HG02938 (cell line): ENCODE measurements at regions not wholly inside any gene's neighbourhood (a gene's known extent, or its start where the extent isn't known, plus 50 kb on each side); places are given as distances from the start of the nearest gene placed in this dataset.

Source experiments
- ATAC-seq: cut with Tn5 transposase; IDR thresholded peaks from one replicate; pipeline ENCODE4 v1.9.1; 2021; ENCODE audit warnings: mild to moderate bottlenecking, moderate library complexity; ENCODE audit not compliant: unreplicated experiment

- ATAC-seq: no peak
Observed at GRCh38 chr2:185891403-185891802, 152.8 kb downstream of the FSIP2 start.

- no peak for ATAC-seq
Observed at GRCh38 chr2:185891804-185892411, 153.3 kb downstream of the FSIP2 start.

- no peak for ATAC-seq
Observed at GRCh38 chr2:185892484-185892883, 153.9 kb downstream of the FSIP2 start.

GRCh38 chr2:185894223-185894622 is 155.6 kb downstream of the FSIP2 start:
- no peak for ATAC-seq

GRCh38 chr2:185895828-185896693 is 157.5 kb downstream of the FSIP2 start:
- ATAC-seq: no peak

GRCh38 chr2:185899366-185899765 is 160.8 kb downstream of the FSIP2 start:
- no peak for ATAC-seq

DNA sequence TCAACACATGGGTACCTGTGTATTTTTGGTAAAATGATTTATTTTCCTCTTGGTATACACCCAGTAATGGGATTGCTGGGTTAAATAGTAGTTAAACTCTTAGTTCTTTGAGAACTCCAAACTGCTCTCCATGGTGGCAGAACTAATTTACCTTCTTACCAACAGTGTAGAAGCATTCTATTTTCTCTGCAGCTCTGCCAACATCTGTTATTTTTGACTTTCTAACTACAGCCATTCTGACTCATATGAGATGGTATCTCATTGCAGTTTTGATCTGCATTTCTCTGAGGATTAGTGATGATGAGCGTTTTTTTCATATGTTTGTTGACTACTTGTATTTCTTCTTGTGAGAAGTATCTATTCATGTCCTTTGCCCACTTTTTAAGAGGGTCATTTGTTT is 180.6 kb downstream of the FSIP2 start:
- ATAC-seq: no peak

DNA sequence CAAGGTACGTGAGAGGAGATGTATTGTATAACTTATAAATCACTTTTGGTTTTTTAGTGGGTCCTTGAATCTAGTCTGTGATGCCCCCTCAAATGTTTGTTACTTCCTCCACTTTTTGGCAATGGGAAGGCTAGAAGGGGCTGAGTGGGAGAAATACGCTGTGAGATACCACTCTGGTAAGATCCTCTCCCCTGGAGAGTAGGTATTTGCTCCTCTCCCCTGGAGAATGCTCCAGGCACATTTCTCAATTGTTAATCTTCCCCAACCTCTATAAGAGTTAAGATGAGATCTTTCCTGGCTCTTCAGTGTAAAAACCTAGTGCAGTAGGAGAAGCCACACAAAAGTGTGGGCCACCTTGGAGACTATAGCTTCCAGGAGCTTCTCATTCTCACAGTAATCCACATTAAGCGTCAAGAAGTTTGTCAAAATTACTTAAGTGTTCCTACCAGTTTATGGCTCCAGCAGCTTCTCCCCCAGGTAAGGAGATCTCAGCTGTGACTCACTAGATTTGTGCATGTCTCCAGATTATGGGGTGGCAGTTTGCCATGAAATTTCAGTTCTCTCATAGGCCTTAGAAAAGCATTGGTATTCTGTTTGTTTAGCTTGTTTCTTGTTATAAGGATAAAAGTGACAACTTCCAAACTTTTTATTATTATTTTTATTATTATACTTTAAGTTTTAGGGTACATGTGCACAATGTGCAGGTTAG is 182.6 kb downstream of the FSIP2 start:
- no peak for ATAC-seq

DNA sequence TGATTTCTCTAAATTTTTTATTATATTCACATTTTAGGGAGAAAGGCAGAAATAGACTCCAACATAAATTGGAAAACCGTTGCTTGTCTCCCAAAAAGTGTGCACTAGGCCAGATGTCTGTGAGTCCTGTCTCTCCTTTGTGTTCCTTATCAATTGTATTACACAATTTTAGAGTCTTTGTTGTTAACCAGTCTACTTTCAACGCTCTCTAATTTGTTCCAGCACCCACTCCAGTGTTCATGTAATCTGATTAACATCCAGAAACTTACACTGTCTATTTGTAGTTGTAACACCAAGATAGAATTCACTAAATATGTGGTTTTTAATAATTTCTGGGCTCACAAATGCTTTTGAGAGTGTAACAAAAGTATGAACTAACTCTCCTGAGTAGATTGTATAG is 195.6 kb downstream of the FSIP2 start:
- no peak for ATAC-seq

- ATAC-seq: no peak
Observed at GRCh38 chr2:185939858-185940257, 201.3 kb downstream of the FSIP2 start.

DNA sequence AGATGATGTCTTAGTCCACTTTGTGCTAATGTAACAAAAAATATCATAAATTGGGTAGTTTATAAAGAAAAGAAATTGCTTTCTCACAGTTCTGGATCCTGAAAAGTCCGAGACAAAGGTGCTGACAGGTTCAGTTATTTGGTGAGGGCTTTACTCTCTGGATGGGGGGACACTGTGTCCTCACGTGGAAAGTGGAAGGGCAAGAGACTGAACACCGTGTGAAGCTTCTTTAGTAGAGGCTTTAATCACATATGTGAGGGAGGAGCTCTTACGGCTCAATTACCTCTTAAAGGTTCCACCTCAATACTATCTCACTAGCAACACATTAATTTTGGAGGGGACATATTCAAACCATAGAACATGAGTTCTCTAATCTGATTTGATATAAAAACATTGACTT is 204.3 kb downstream of the FSIP2 start:
- no peak for ATAC-seq

DNA sequence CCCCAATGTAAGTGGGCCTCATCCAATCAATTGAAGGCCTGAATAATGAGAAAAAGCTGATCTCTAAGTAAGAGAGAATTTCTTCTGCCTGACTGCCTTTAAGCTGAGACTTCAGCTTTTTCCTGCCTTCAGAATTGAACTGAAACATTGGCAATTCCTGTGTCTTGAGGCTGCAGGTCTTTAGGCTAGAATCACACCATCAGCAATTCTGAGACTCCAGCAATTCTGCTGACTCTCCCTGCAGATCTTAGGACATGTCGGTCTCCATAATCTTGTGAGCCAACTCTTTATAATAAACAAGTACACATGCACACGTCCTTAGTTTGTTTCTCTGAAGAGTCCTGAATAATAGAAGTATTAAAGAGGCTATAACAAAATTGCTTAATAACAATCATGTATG is 209.1 kb downstream of the FSIP2 start:
- no peak for ATAC-seq

GRCh38 chr2:185952100-185952499 is 213.5 kb downstream of the FSIP2 start:
- ATAC-seq: no peak

- ATAC-seq: no peak
Observed at GRCh38 chr2:185954389-185954788, 215.8 kb downstream of the FSIP2 start.

GRCh38 chr2:185955050-185955449 is 216.4 kb downstream of the FSIP2 start:
- ATAC-seq: no peak

GRCh38 chr2:185967335-185967734 is 228.7 kb downstream of the FSIP2 start:
- ATAC-seq: no peak

GRCh38 chr2:185970148-185970852 is 231.7 kb downstream of the FSIP2 start:
- ATAC-seq: no peak

GRCh38 chr2:185978634-185979407 is 240.2 kb downstream of the FSIP2 start:
- ATAC-seq: no peak

DNA sequence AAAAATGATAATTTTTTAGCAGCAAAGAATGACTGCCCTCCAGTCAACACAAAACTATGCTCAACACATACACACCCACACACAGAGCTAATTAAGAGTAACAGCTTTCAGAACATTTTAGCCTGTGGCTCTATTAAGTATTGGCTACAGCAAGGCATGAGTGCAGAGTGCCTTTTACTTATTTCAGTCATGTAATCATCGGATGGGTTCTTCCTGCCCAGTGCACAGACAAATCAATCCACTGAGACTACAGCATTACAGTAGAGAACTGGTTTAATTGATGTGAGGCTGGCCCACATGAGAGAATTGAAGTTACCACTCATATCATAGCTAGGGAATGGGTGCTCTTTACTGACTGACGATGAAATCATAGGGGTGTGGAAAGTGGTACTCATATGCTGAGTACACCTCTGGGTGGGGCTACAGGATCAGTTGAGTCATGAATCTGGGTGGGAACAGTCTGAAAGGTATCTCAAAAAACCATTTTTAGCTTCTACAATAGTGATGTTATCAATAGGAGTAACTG is 241.0 kb downstream of the FSIP2 start:
- ATAC-seq: no peak

- no peak for ATAC-seq
Observed at GRCh38 chr2:185980944-185981343, 242.3 kb downstream of the FSIP2 start.
